Activated naive CD8-positive, alpha-beta T cell treated with anti-CD3 and anti-CD28 coated beads for 36 hours (primary cell): ENCODE measurements at regions not wholly inside any gene's neighbourhood (a gene's known extent, or its start where the extent isn't known, plus 50 kb on each side); places are given as distances from the start of the nearest gene placed in this dataset.
"Not testable (repeated sequence)": the region's sequence is repeated elsewhere in the genome, so short reads cannot be mapped to it uniquely, and the experiment has no call there.

Experiments
- DNase-seq: peaks from one replicate; pipeline ENCODE4 v3.0.0; 2021
- H3K27ac Mint-ChIP-seq: one replicate; pipeline ENCODE4 v1.8.0; 2022; ENCODE audit warnings: mild to moderate bottlenecking, moderate library complexity, mixed read lengths
- H3K27me3 Mint-ChIP-seq: one replicate; pipeline ENCODE4 v1.8.0; 2022; ENCODE audit warnings: mild to moderate bottlenecking, mixed read lengths
- H3K36me3 Mint-ChIP-seq: one replicate; pipeline ENCODE4 v1.8.0; 2021; ENCODE audit warnings: mild to moderate bottlenecking, mixed read lengths
- H3K4me1 Mint-ChIP-seq: one replicate; pipeline ENCODE4 v1.8.0; 2021; ENCODE audit warnings: mixed read lengths
- H3K4me3 Mint-ChIP-seq: one replicate; pipeline ENCODE4 v1.8.0; 2022; ENCODE audit warnings: mild to moderate bottlenecking, moderate library complexity, mixed read lengths
- H3K9me3 Mint-ChIP-seq: one replicate; pipeline ENCODE4 v1.8.0; 2022; ENCODE audit warnings: mixed read lengths

- no peaks in the 10 kb centered on the region for H3K4me1 Mint-ChIP-seq
- no peak overlapping the region for H3K27ac Mint-ChIP-seq
- no peak for DNase-seq
- no peaks in the 10 kb centered on the region for H3K36me3 Mint-ChIP-seq
- no peaks in the 10 kb centered on the region for H3K27me3 Mint-ChIP-seq
- H3K9me3 Mint-ChIP-seq = no peaks in the 10 kb centered on the region
- no peak overlapping the region for H3K4me3 Mint-ChIP-seq
These were observed 482.9 kb upstream of the MAN1A1 start for GRCh38 chr6:119832411-119832810.

GRCh38 chr6:119830494-119831295 lies 481.1 kb upstream of the MAN1A1 start:
- Mint-ChIP-seq H3K4me3 (no peak overlapping the region), H3K27ac (no peak overlapping the region), H3K4me1 (no peaks in the 10 kb centered on the region), H3K27me3 (no peaks in the 10 kb centered on the region), H3K9me3 (no peaks in the 10 kb centered on the region), H3K36me3 (no peaks in the 10 kb centered on the region)
- DNase-seq = no peak

- Mint-ChIP-seq H3K9me3 (no peaks in the 10 kb centered on the region), H3K4me3 (no peak overlapping the region), H3K27ac (no peak overlapping the region), H3K27me3 (no peaks in the 10 kb centered on the region), H3K4me1 (no peaks in the 10 kb centered on the region), H3K36me3 (no peaks in the 10 kb centered on the region)
- DNase-seq = no peak
These were observed 480.5 kb upstream of the MAN1A1 start for GRCh38 chr6:119830069-119830468.

GRCh38 chr6:119829499-119829898 lies 479.9 kb upstream of the MAN1A1 start:
- H3K9me3 Mint-ChIP-seq, H3K4me1 Mint-ChIP-seq, H3K27ac Mint-ChIP-seq, H3K4me3 Mint-ChIP-seq, H3K27me3 Mint-ChIP-seq, H3K36me3 Mint-ChIP-seq, DNase-seq: not testable (repeated sequence)

GRCh38 chr6:119829006-119829405 lies 479.4 kb upstream of the MAN1A1 start:
- no peaks in the 10 kb centered on the region for H3K4me1 Mint-ChIP-seq
- H3K27ac Mint-ChIP-seq = no peak overlapping the region
- DNase-seq = no peak
- no peaks in the 10 kb centered on the region for H3K27me3 Mint-ChIP-seq
- H3K36me3 Mint-ChIP-seq = no peaks in the 10 kb centered on the region
- no peaks in the 10 kb centered on the region for H3K9me3 Mint-ChIP-seq
- H3K4me3 Mint-ChIP-seq = no peak overlapping the region

GRCh38 chr6:119821380-119821779 lies 471.8 kb upstream of the MAN1A1 start:
- no peaks in the 10 kb centered on the region for H3K9me3 Mint-ChIP-seq
- no peaks in the 10 kb centered on the region for H3K27me3 Mint-ChIP-seq
- H3K4me3 Mint-ChIP-seq = no peak overlapping the region
- H3K27ac Mint-ChIP-seq = no peak overlapping the region
- H3K36me3 Mint-ChIP-seq = no peaks in the 10 kb centered on the region
- no peak for DNase-seq
- H3K4me1 Mint-ChIP-seq = no peaks in the 10 kb centered on the region

GRCh38 chr6:119818876-119819275 lies 469.3 kb upstream of the MAN1A1 start:
- Mint-ChIP-seq H3K27ac (no peak overlapping the region), H3K36me3 (no peaks in the 10 kb centered on the region), H3K9me3 (no peaks in the 10 kb centered on the region), H3K4me3 (no peak overlapping the region), H3K4me1 (no peaks in the 10 kb centered on the region), H3K27me3 (no peaks in the 10 kb centered on the region)
- no peak for DNase-seq

GRCh38 chr6:119814609-119815400 lies 465.2 kb upstream of the MAN1A1 start:
- Mint-ChIP-seq H3K27me3 (no peaks in the 10 kb centered on the region), H3K4me1 (no peaks in the 10 kb centered on the region), H3K27ac (no peak overlapping the region), H3K4me3 (no peak overlapping the region), H3K36me3 (no peaks in the 10 kb centered on the region), H3K9me3 (no peaks in the 10 kb centered on the region)
- no peak for DNase-seq

GRCh38 chr6:119802464-119802863 lies 452.9 kb upstream of the MAN1A1 start:
- DNase-seq = no peak
- no peaks in the 10 kb centered on the region for H3K36me3 Mint-ChIP-seq
- no peak overlapping the region for H3K27ac Mint-ChIP-seq

GRCh38 chr6:119801056-119801455 lies 451.5 kb upstream of the MAN1A1 start:
- no peaks in the 10 kb centered on the region for H3K9me3 Mint-ChIP-seq
- no peaks in the 10 kb centered on the region for H3K36me3 Mint-ChIP-seq
- no peak overlapping the region for H3K4me3 Mint-ChIP-seq
- H3K4me1 Mint-ChIP-seq = no peaks in the 10 kb centered on the region
- H3K27me3 Mint-ChIP-seq = no peaks in the 10 kb centered on the region
- DNase-seq = no peak
- H3K27ac Mint-ChIP-seq = no peak overlapping the region

More at GRCh38 chr6:119802464-119802863, 452.9 kb upstream of the MAN1A1 start:
- Mint-ChIP-seq H3K4me1 (no peaks in the 10 kb centered on the region), H3K27me3 (no peaks in the 10 kb centered on the region), H3K4me3 (no peak overlapping the region), H3K9me3 (no peaks in the 10 kb centered on the region)

GRCh38 chr6:119800526-119800925 lies 451.0 kb upstream of the MAN1A1 start:
- DNase-seq = no peak
- H3K4me1 Mint-ChIP-seq = no peaks in the 10 kb centered on the region
- no peaks in the 10 kb centered on the region for H3K36me3 Mint-ChIP-seq
- H3K27me3 Mint-ChIP-seq = no peaks in the 10 kb centered on the region
- H3K9me3 Mint-ChIP-seq = no peaks in the 10 kb centered on the region
- no peak overlapping the region for H3K4me3 Mint-ChIP-seq
- H3K27ac Mint-ChIP-seq = no peak overlapping the region

- Mint-ChIP-seq H3K4me1 (no peaks in the 10 kb centered on the region), H3K4me3 (no peak overlapping the region), H3K27me3 (no peaks in the 10 kb centered on the region), H3K36me3 (no peaks in the 10 kb centered on the region), H3K9me3 (no peaks in the 10 kb centered on the region), H3K27ac (no peak overlapping the region)
- no peak for DNase-seq
These were observed 450.3 kb upstream of the MAN1A1 start for GRCh38 chr6:119799596-119800509.

GRCh38 chr6:119791736-119792135 lies 442.2 kb upstream of the MAN1A1 start:
- no peaks in the 10 kb centered on the region for H3K9me3 Mint-ChIP-seq
- H3K4me1 Mint-ChIP-seq = no peaks in the 10 kb centered on the region
- H3K4me3 Mint-ChIP-seq = no peak overlapping the region
- no peak for DNase-seq
- H3K27ac Mint-ChIP-seq = no peak overlapping the region
- no peaks in the 10 kb centered on the region for H3K36me3 Mint-ChIP-seq
- peaks cover 3% of the 10 kb centered on the region for H3K27me3 Mint-ChIP-seq

GRCh38 chr6:119781365-119781764 lies 431.8 kb upstream of the MAN1A1 start:
- H3K27me3 Mint-ChIP-seq = no peaks in the 10 kb centered on the region
- H3K4me1 Mint-ChIP-seq = no peaks in the 10 kb centered on the region
- H3K36me3 Mint-ChIP-seq = no peaks in the 10 kb centered on the region
- no peak overlapping the region for H3K4me3 Mint-ChIP-seq
- H3K9me3 Mint-ChIP-seq = no peaks in the 10 kb centered on the region
- no peak overlapping the region for H3K27ac Mint-ChIP-seq
- DNase-seq = no peak

- Mint-ChIP-seq H3K36me3 (peaks cover 2% of the 10 kb centered on the region), H3K4me1 (no peaks in the 10 kb centered on the region), H3K27me3 (peaks cover 16% of the 10 kb centered on the region), H3K27ac (no peak overlapping the region), H3K9me3 (peaks cover 8% of the 10 kb centered on the region), H3K4me3 (no peak overlapping the region)
- DNase-seq = no peak
These were observed 418.6 kb upstream of the MAN1A1 start for GRCh38 chr6:119768201-119768600.
